Thymus (tissue), 11 donors: ENCODE measurements at regions not wholly inside any gene's neighbourhood (a gene's known extent, or its start where the extent isn't known, plus 50 kb on each side); places are given as distances from the start of the nearest gene placed in this dataset.

Experiments
- DNase-seq, 9 donors: peaks; one replicate each; pipeline ENCODE4 v3.0.0-alpha.2; 2013; ENCODE audit warnings: low spot score in 9 of 9, low read depth in 6 of 9, missing footprints in 1 of 9
- H3K27ac ChIP-seq, 2 donors: one replicate each; pipeline ENCODE4 v1.5.1; 2013; ENCODE audit warnings: control low read depth in 1 of 2, low read depth in 1 of 2, low read length in 1 of 2, mild to moderate bottlenecking in 1 of 2, moderate library complexity in 1 of 2
- H3K27me3 ChIP-seq, 2 donors: one replicate each; pipeline ENCODE4 v1.5.1; 2013; ENCODE audit warnings: low read length in 1 of 2; ENCODE audit not compliant: control insufficient read depth in 2 of 2, insufficient read depth in 1 of 2
- H3K36me3 ChIP-seq, 2 donors: one replicate each; pipeline ENCODE4 v1.5.1; 2013; ENCODE audit warnings: low read length in 1 of 2, mild to moderate bottlenecking in 1 of 2, moderate library complexity in 1 of 2; ENCODE audit not compliant: control insufficient read depth in 2 of 2, insufficient read depth in 2 of 2
- H3K4me1 ChIP-seq, 2 donors: one replicate each; pipeline ENCODE4 v1.5.1; 2013; ENCODE audit warnings: low read length in 2 of 2; ENCODE audit not compliant: control insufficient read depth in 2 of 2, insufficient read depth in 2 of 2
- H3K4me3 ChIP-seq, 2 donors: one replicate each; pipeline ENCODE4 v1.5.1; 2013; ENCODE audit warnings: low read length in 2 of 2, control low read depth in 1 of 2, mild to moderate bottlenecking in 1 of 2
- H3K9me3 ChIP-seq, 2 donors: one replicate each; pipeline ENCODE4 v1.5.1; 2013; ENCODE audit warnings: low read length in 1 of 2, mild to moderate bottlenecking in 1 of 2; ENCODE audit not compliant: control insufficient read depth in 2 of 2, insufficient read depth in 1 of 2
- WGBS: extraction: QIAGEN DNeasy Blood & Tissue Kit; methylation state at CpG from one replicate; pipeline ENCODE4 v1.1.7; 2013; 5-methylcytosine and 5-hydroxymethylcytosine counted together
- donor health status: healthy.

DNA sequence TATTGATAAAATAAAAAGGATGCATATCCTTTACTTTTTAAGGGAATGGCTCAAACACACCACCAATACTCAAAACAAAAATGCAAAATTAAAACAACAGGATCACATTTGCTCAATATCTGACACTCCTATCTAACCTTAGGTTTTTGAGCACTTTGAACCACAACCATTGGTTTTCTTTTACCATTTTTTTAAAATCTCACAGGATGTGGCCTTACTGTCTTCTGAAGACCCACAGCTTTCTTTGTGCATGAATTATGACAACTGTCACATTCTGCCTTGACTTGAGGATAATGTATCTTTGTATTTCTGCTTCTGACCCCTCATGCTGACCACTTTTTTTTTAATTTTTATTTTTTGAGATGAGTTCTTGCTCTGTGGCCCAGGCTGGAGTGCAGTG lies 461.1 kb upstream of the NRP1 start:
- Histone ChIP-seq H3K4me3 (no peak overlapping the region), H3K9me3 (peaks cover 0 to 5% of the 10 kb centered on the region in 2 donors), H3K4me1 (no peaks in the 10 kb centered on the region), H3K36me3 (no peaks in the 10 kb centered on the region), H3K27ac (no peak overlapping the region), H3K27me3 (no peaks in the 10 kb centered on the region)
- DNase-seq: peak in 2 of 9 donors; percentile 16 to 46

- no peaks in the 10 kb centered on the region for H3K27me3 ChIP-seq
- H3K4me1 ChIP-seq: no peaks in the 10 kb centered on the region
- H3K36me3 ChIP-seq: no peaks in the 10 kb centered on the region
- 65% methylated on average over 3 of the region's 3 CpGs for WGBS
- H3K27ac ChIP-seq: no peak overlapping the region
- DNase-seq: no peak
- H3K4me3 ChIP-seq: no peak overlapping the region
- peaks cover 0 to 5% of the 10 kb centered on the region in 2 donors for H3K9me3 ChIP-seq
These were observed 460.0 kb upstream of the NRP1 start for GRCh38 chr10:33794460-33794859.

DNA sequence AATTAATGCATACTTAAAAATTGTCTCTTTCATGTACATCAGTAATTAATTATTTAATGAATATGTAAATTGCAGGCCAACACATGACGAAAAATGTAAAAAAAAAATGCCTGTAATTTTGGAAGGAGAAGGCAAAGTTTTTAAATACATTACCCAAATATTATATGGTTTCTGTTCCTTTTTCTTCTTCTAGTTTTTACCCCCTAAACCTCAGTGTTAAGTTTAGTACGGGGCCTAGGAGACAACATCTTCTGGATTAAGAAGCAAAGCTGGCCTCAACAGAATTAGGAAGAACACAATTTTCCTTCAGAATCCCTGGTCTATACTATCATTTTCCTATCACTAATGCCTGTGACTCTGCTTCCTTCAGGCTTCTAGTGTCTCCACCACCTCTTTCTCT lies 459.3 kb upstream of the NRP1 start:
- H3K27ac ChIP-seq: no peak overlapping the region
- no peak overlapping the region for H3K4me3 ChIP-seq
- H3K27me3 ChIP-seq: no peaks in the 10 kb centered on the region
- WGBS: 88% methylated on average over 2 of the region's 2 CpGs
- peaks cover 0 to 5% of the 10 kb centered on the region in 2 donors for H3K9me3 ChIP-seq
- no peaks in the 10 kb centered on the region for H3K4me1 ChIP-seq
- DNase-seq: no peak
- no peaks in the 10 kb centered on the region for H3K36me3 ChIP-seq

- H3K4me3 ChIP-seq: no peak overlapping the region
- no peaks in the 10 kb centered on the region for H3K36me3 ChIP-seq
- DNase-seq: no peak
- peaks cover 0 to 5% of the 10 kb centered on the region in 2 donors for H3K9me3 ChIP-seq
- no peaks in the 10 kb centered on the region for H3K4me1 ChIP-seq
- H3K27me3 ChIP-seq: no peaks in the 10 kb centered on the region
- H3K27ac ChIP-seq: no peak overlapping the region
- 96% methylated on average over 5 of the region's 5 CpGs for WGBS
These were observed 456.8 kb upstream of the NRP1 start for GRCh38 chr10:33791272-33791660.

GRCh38 chr10:33790521-33791271 lies 456.2 kb upstream of the NRP1 start:
- Histone ChIP-seq H3K4me1 (no peaks in the 10 kb centered on the region), H3K9me3 (peaks cover 0 to under 1% of the 10 kb centered on the region in 2 donors), H3K27ac (no peak overlapping the region), H3K36me3 (no peaks in the 10 kb centered on the region), H3K27me3 (no peaks in the 10 kb centered on the region), H3K4me3 (no peak overlapping the region)
- no peak for DNase-seq
- WGBS: 78% methylated on average over 12 of the region's 12 CpGs

- peaks cover 0 to 4% of the 10 kb centered on the region in 2 donors for H3K9me3 ChIP-seq
- H3K36me3 ChIP-seq: no peaks in the 10 kb centered on the region
- DNase-seq: no peak
- H3K4me1 ChIP-seq: no peaks in the 10 kb centered on the region
- H3K4me3 ChIP-seq: no peak overlapping the region
- H3K27ac ChIP-seq: no peak overlapping the region
- WGBS: 95% methylated on average over 1 of the region's 1 CpG
- H3K27me3 ChIP-seq: no peaks in the 10 kb centered on the region
These were observed 449.1 kb upstream of the NRP1 start for GRCh38 chr10:33783557-33783956.

- Histone ChIP-seq H3K36me3 (no peaks in the 10 kb centered on the region), H3K9me3 (peaks cover 0 to 4% of the 10 kb centered on the region in 2 donors), H3K4me1 (no peaks in the 10 kb centered on the region), H3K27ac (no peak overlapping the region), H3K27me3 (no peaks in the 10 kb centered on the region), H3K4me3 (no peak overlapping the region)
- no peak for DNase-seq
- 95% methylated on average over 3 of the region's 3 CpGs for WGBS
These were observed 448.6 kb upstream of the NRP1 start for GRCh38 chr10:33783078-33783477.

DNA sequence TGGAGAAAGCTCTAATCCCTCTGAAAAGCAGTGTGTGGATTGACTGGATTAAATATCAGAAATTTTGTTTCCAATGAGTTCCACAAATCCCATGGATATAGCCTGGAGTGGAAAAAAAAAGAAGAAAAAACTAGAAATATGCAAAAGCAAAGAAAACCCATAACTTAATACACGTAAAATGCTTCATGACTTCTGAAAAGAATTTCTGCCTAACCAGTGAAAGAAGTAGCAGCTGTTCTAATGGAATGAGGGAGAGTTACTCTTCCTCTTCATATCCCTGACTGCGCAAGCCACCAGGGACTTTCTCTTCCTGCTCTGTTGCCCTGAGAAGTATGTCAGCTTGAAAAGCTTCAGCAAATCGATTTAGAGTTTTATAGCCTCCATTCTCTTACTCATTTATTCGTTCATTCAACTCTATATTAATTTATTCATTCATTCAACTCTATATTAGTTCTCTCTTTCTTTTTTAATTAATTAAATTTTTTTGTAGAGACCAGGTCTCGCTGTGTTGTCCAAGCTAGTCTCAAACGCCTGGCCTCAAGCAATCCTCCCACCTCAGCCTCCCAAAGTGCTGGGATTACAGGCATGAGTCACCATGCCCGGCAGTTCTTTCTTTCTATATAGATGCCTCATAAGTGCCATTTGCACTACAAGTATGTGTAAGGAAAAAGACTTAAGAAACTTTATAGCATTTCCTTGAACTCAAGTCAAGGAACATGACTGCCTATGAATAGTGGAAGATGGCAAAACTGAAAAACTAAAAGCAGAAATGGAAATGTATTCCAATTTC lies 447.3 kb upstream of the NRP1 start:
- WGBS: 94% methylated on average over 7 of the region's 7 CpGs
- H3K4me1 ChIP-seq: no peaks in the 10 kb centered on the region
- H3K4me3 ChIP-seq: no peak overlapping the region
- no peak for DNase-seq
- peaks cover 0 to 4% of the 10 kb centered on the region in 2 donors for H3K9me3 ChIP-seq
- H3K36me3 ChIP-seq: no peaks in the 10 kb centered on the region
- no peak overlapping the region for H3K27ac ChIP-seq
- H3K27me3 ChIP-seq: no peaks in the 10 kb centered on the region

GRCh38 chr10:33780961-33781360 lies 446.5 kb upstream of the NRP1 start:
- no peaks in the 10 kb centered on the region for H3K36me3 ChIP-seq
- H3K9me3 ChIP-seq: peaks cover 0 to 4% of the 10 kb centered on the region in 2 donors
- H3K27me3 ChIP-seq: no peaks in the 10 kb centered on the region
- WGBS: 96% methylated on average over 9 of the region's 9 CpGs
- DNase-seq: no peak
- H3K27ac ChIP-seq: no peak overlapping the region
- no peak overlapping the region for H3K4me3 ChIP-seq
- no peaks in the 10 kb centered on the region for H3K4me1 ChIP-seq
